GM20000 (cell line): ENCODE measurements at regions not wholly inside any gene's neighbourhood (a gene's known extent, or its start where the extent isn't known, plus 50 kb on each side); places are given as distances from the start of the nearest gene placed in this dataset.

Source experiments
- DNase-seq: peaks from one replicate; pipeline ENCODE4 v3.0.0; 2012; ENCODE audit warnings: low spot score
- CTCF ChIP-seq: IDR thresholded peaks from 2 replicates; pipeline ENCODE4 v1.5.1; 2012; ENCODE audit warnings: mild to moderate bottlenecking, control low read depth; ENCODE audit errors: extremely low read depth, missing control alignments

- no peak for TF ChIP-seq CTCF
- no peak for DNase-seq
These were observed 1061.2 kb downstream of the PCDH18 start for GRCh38 chr4:136471051-136471450.

GRCh38 chr4:136465691-136466090 lies 1066.6 kb downstream of the PCDH18 start:
- no peak for TF ChIP-seq CTCF
- no peak for DNase-seq

GRCh38 chr4:136463941-136464340 lies 1068.4 kb downstream of the PCDH18 start:
- no peak for DNase-seq
- TF ChIP-seq CTCF: no peak

GRCh38 chr4:136461533-136461932 lies 1070.8 kb downstream of the PCDH18 start:
- no peak for DNase-seq
- no peak for TF ChIP-seq CTCF

GRCh38 chr4:136458326-136458725 lies 1074.0 kb downstream of the PCDH18 start:
- no peak for TF ChIP-seq CTCF
- DNase-seq: no peak

GRCh38 chr4:136457577-136457976 lies 1074.7 kb downstream of the PCDH18 start:
- no peak for TF ChIP-seq CTCF

GRCh38 chr4:136457004-136457403 lies 1075.3 kb downstream of the PCDH18 start:
- DNase-seq: no peak
- no peak for TF ChIP-seq CTCF

More at GRCh38 chr4:136457577-136457976, 1074.7 kb downstream of the PCDH18 start:
- no peak for DNase-seq

GRCh38 chr4:136443006-136443405 lies 1089.3 kb downstream of the PCDH18 start:
- no peak for DNase-seq
- no peak for TF ChIP-seq CTCF
